Breast epithelium (tissue), 3 donors: ENCODE measurements at regions not wholly inside any gene's neighbourhood (a gene's known extent, or its start where the extent isn't known, plus 50 kb on each side); places are given as distances from the start of the nearest gene placed in this dataset.

ENCODE experiments used
- POLR2AphosphoS5 ChIP-seq, 3 donors: sonication (generic); formaldehyde crosslinking; IDR thresholded peaks; one replicate each; pipeline ENCODE4 v1.6.1; 2017; ENCODE audit warnings: antibody characterized with exemption in 3 of 3
- TF ChIP-seq, protein P1 (sequence below), 3 donors: fragments of 450-650 bp; IDR thresholded peaks; one replicate each; pipeline ENCODE4 v1.5.1; 2016 to 2017; ENCODE audit warnings: antibody characterized with exemption in 3 of 3, mild to moderate bottlenecking in 3 of 3, moderate library complexity in 3 of 3

DNA sequence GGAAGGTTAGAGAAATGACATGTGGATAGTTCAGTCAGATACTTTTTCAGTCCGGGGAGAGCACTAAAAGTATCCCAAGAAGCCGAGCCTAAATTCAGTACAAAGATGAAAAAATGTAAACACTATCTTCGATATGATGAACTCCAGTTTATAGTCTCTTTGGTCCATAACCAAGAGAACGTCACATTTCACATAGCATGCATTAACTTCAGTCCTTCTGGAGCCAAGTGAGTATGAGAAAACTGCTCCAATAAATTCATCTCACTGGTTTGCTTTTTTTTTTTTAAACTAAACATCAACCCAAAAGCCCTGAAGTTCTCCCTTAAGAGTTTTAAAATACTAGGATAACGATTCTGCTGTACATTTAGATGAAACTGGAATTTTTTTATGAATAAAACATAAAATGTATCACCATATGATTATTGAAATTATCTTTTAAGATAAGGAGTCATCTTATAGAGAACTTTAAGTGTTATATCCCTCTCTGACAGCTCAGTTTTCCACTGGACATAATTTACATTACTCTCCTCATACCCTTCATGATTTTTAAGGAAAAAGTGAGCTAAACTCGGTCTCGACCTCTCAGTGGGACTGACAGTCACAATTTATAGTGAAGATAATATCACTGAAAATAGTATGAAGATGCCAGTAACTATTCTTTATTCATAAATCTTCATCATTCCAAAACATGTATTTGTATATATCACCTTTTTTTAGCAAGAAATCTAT is 841.5 kb upstream of the FLRT2 start:
- TF ChIP-seq, protein P1, sequence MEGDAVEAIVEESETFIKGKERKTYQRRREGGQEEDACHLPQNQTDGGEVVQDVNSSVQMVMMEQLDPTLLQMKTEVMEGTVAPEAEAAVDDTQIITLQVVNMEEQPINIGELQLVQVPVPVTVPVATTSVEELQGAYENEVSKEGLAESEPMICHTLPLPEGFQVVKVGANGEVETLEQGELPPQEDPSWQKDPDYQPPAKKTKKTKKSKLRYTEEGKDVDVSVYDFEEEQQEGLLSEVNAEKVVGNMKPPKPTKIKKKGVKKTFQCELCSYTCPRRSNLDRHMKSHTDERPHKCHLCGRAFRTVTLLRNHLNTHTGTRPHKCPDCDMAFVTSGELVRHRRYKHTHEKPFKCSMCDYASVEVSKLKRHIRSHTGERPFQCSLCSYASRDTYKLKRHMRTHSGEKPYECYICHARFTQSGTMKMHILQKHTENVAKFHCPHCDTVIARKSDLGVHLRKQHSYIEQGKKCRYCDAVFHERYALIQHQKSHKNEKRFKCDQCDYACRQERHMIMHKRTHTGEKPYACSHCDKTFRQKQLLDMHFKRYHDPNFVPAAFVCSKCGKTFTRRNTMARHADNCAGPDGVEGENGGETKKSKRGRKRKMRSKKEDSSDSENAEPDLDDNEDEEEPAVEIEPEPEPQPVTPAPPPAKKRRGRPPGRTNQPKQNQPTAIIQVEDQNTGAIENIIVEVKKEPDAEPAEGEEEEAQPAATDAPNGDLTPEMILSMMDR (IDR thresholded peaks at IDR 0.05): no peak
- no peak for TF ChIP-seq POLR2AphosphoS5 (IDR thresholded peaks at IDR 0.05)
